Hematopoietic multipotent progenitor cell treated with erythropoietin and hydrocortisone succinate and interleukin-3 and kit ligand, for 15 days (in vitro differentiated cells): ENCODE measurements at regions not wholly inside any gene's neighbourhood (a gene's known extent, or its start where the extent isn't known, plus 50 kb on each side); places are given as distances from the start of the nearest gene placed in this dataset.
"Not testable (repeated sequence)": the region's sequence is repeated elsewhere in the genome, so short reads cannot be mapped to it uniquely, and the experiment has no call there.

Experiments used
- DNase-seq: peaks from one replicate; pipeline ENCODE4 v3.0.0-alpha.2; 2015; ENCODE audit warnings: low spot score

GRCh38 chr9:95581900-95582299 is 65.1 kb upstream of the PTCH1 start:
- DNase-seq: no peak

- no peak for DNase-seq
Measured at GRCh38 chr9:95580812-95581761, 64.3 kb upstream of the PTCH1 start.

DNA sequence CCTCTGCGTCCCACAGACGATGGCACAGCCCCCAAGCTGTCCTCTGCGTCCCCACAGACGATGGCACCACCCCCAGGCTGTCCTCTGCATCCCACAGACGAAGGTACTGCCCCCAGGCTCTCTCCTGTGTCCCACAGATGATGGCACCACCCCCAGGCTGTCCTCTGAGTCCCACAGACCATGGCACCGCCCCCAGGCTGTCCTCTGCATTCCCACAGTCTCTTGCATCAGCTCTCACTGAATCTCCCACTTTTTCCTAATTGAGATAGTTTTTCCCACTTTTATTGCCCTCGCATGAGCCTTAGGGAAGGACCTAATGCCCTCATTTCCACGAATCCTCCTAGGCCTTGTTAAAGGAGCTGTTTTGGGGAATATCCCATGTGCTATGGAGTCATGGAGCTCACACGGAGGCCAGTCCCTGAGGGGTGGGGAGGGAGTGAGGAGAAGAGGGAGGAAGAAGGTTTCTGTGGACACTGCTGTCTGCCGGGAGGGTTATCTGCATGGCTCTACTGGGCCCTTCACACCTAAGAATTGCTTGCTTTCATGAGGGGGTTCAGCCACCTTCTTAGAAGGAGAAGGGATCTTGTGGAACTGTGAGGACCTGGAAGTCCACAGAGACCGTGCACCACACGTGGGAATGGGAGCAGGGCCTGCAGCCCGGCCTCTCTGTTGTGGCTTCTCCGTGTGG is 58.2 kb upstream of the PTCH1 start:
- DNase-seq: no peak

DNA sequence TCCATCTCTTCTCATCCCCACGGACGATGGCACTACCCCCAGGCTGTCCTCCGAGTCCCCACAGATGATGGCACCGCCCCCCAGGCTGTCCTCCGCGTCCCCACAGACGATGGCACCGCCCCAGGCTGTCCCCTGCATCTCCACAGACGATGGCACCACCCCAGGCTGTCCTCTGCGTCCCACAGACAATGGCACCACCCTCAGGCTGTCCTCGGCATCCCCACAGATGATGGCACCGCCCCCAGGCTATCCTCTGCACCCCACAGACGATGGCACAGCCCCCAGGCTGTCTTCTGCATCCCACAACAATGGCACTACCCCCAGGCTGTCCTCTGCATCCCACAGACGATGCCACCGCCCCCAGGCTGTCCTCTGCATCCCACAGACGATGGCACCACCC is 57.4 kb upstream of the PTCH1 start:
- DNase-seq: no peak

- no peak for DNase-seq
Measured at GRCh38 chr9:95573463-95573862, 56.7 kb upstream of the PTCH1 start.

- DNase-seq: no peak
Measured at GRCh38 chr9:95572381-95573151, 55.8 kb upstream of the PTCH1 start.

DNA sequence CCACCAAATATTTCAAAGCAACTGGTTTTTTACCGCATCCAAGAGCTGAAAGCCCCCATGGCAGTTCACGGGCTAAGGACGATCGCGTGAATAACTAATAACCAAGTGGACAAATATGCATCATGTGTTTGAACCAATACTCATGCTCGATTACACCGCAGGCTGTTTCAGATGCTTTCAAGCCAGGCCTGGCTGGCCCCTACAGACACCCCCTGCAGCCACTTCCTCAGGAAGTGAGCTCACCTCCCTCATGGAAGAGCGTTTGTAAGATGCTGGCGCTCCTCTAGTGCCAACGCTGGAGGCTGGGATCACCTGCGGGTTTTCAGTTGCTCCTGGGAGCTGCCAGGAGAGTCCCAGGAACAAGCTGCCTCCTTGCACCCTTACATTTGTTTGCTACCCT is 53.9 kb upstream of the PTCH1 start:
- no peak for DNase-seq

DNA sequence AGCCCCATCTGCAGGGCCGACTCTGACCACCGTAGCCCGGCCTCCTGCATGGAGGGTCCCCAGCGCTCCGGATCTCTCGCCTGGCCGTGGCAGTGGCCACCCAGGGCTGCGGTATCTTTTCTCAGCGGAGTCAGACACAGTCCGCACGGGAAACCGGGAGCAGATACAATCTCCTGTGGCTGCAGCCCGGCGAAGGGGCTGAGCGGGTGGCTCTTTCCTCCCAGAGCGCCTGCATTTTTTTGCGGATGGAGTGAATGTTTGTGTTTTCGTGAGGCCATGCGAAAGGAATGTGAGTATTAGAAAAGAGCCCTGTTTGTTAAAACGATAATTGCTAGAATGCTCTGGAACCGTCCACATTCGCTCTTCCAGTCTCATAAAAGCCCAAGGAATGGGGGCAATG is 53.4 kb upstream of the PTCH1 start:
- DNase-seq: no peak

GRCh38 chr9:95568735-95569134 is 52.0 kb upstream of the PTCH1 start:
- DNase-seq: not testable (repeated sequence)
